Gastroesophageal sphincter (tissue), 4 donors: ENCODE measurements at regions not wholly inside any gene's neighbourhood (a gene's known extent, or its start where the extent isn't known, plus 50 kb on each side); places are given as distances from the start of the nearest gene placed in this dataset.

Source experiments
- ATAC-seq: fragments of 150-250 bp; one replicate; pipeline ENCODE4 v1.9.1; 2016; ENCODE audit warnings: mild to moderate bottlenecking, moderate library complexity
- H3K27ac ChIP-seq, 4 donors: fragments of 200-600 bp; sonication (generic) in 3 of 4; 1 replicate in 3 of 4; 2 replicates in 1 of 4; pipeline ENCODE4 v1.5.1; 2016 to 2019
- H3K27me3 ChIP-seq: fragments of 200-600 bp; sonication (generic); one replicate; pipeline ENCODE4 v1.5.1; 2019
- H3K36me3 ChIP-seq, 2 donors: fragments of 200-600 bp; sonication (generic); one replicate each; pipeline ENCODE4 v1.5.1; 2019; ENCODE audit warnings: control low read depth in 1 of 2
- H3K4me1 ChIP-seq, 3 donors: fragments of 200-600 bp; sonication (generic); 1 replicate in 2 of 3; 2 replicates in 1 of 3; pipeline ENCODE4 v1.5.1; 2016 to 2019; ENCODE audit warnings: control low read depth in 2 of 3
- H3K4me3 ChIP-seq, 2 donors: fragments of 200-600 bp; sonication (generic); one replicate each; pipeline ENCODE4 v1.5.1; 2019; ENCODE audit warnings: mild to moderate bottlenecking in 1 of 2, moderate library complexity in 1 of 2
- H3K9me3 ChIP-seq, 3 donors: fragments of 200-600 bp; sonication (generic); one replicate each; pipeline ENCODE4 v1.5.1; 2017 to 2019; ENCODE audit warnings: control low read depth in 2 of 3
- CTCF ChIP-seq, 4 experiments: fragments of 200-600 bp in 2 of 4; fragments of 450-650 bp in 2 of 4; sonication (generic) in 1 of 4; IDR thresholded peaks; one replicate each; pipeline ENCODE4 v1.5.1; 2017 to 2019; ENCODE audit warnings: antibody characterized with exemption in 4 of 4, mild to moderate bottlenecking in 2 of 4, moderate library complexity in 2 of 4
- EP300 ChIP-seq: sonication (generic); formaldehyde crosslinking; IDR thresholded peaks from one replicate; pipeline ENCODE4 v1.6.1; 2017; ENCODE audit warnings: antibody characterized with exemption, mild to moderate bottlenecking
- POLR2A ChIP-seq, 2 donors: fragments of 450-650 bp; IDR thresholded peaks; one replicate each; pipeline ENCODE4 v1.6.1; 2017; ENCODE audit warnings: antibody characterized with exemption in 2 of 2, mild to moderate bottlenecking in 2 of 2, moderate library complexity in 1 of 2
- POLR2AphosphoS5 ChIP-seq: sonication (generic); formaldehyde crosslinking; IDR thresholded peaks from one replicate; pipeline ENCODE4 v1.6.1; 2017; ENCODE audit warnings: antibody characterized with exemption
- WGBS, 2 donors: methylation state at CpG; one replicate each; pipeline ENCODE4 v1.1.5; 2018; ENCODE audit warnings: low coverage in 1 of 2; 5-methylcytosine and 5-hydroxymethylcytosine counted together

DNA sequence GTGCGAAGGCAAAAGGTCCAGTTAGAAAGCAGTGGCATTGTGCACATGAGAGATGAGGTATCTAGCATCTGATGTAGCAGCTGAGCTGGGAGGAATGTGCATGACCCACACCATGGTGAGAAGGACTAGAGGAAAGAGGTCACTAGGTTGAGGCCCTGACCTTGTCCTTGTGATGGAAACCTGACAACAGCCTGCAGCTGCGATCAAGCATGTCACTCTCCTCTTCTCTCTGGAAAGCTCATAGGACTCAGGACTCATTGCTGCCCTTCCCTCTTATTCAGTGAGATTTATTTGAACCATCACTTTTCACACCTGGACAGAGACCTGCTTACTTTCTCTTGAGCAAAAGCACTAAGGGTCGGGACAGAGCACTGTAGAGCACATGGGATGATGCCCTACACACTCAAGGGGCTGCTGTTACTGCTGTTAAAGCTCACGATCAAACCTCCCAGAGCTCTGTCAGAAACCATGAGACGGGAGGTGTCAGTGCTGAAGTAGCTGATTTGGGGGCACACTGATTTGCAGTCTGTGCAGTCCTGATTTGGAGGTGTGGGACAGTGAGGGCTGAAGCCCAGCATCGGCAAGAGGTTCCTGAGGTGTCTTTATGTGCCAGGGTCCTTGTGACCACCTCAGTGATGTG is 104.3 kb downstream of the VPREB1 start:
- no peaks in the 10 kb centered on the region for H3K36me3 ChIP-seq
- no peak for ATAC-seq
- WGBS, 2 donors = 48 to 93% methylated on average over 2 to 4 of the region's 6 CpGs
- TF ChIP-seq CTCF (IDR thresholded peaks at IDR 0.05) (no peak), POLR2A (IDR thresholded peaks at IDR 0.05) (no peak)
- no peak overlapping the region for H3K27ac ChIP-seq
- H3K4me1 ChIP-seq = no peaks in the 10 kb centered on the region
- no peaks in the 10 kb centered on the region for H3K9me3 ChIP-seq
- H3K27me3 ChIP-seq = peaks cover 58% of the 10 kb centered on the region
- H3K4me3 ChIP-seq = no peak overlapping the region

GRCh38 chr22:22349455-22349836 is 104.9 kb downstream of the VPREB1 start:
- ATAC-seq = no peak
- H3K4me3 ChIP-seq = no peak overlapping the region
- H3K36me3 ChIP-seq = no peaks in the 10 kb centered on the region
- 17 to 48% methylated on average over 1 to 3 of the region's 3 CpGs for WGBS, 2 donors
- peaks cover 60% of the 10 kb centered on the region for H3K27me3 ChIP-seq
- TF ChIP-seq EP300 = no peak
- no peak for TF ChIP-seq POLR2A (IDR thresholded peaks at IDR 0.05)
- TF ChIP-seq CTCF (IDR thresholded peaks at IDR 0.05) = no peak
- no peak for TF ChIP-seq POLR2AphosphoS5
- H3K4me1 ChIP-seq = no peaks in the 10 kb centered on the region
- no peak overlapping the region for H3K27ac ChIP-seq
- H3K9me3 ChIP-seq = no peaks in the 10 kb centered on the region

DNA sequence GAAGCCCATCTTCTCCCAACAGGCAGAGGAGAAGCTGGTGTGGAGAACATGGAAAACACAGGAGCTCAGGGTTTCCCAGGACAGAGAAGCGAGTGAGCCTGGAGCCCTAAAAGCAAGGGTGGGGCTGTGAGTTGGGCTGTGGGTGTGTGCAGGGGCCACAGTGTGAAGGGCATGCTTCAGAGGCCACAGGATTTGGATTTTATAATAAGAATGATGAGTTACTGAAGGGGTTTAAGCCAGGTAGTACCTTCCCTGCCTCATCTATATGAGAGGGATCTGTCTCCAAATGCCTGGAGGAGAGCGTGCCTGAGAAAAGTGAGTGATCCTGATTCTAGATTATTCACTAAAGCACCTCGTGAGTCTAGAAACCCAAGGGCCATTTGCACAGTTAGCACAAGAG is 106.8 kb downstream of the VPREB1 start:
- H3K4me3 ChIP-seq = no peak overlapping the region
- TF ChIP-seq POLR2AphosphoS5 (no peak), POLR2A (IDR thresholded peaks at IDR 0.05) (no peak), EP300 (no peak), CTCF (IDR thresholded peaks at IDR 0.05) (no peak)
- WGBS, 2 donors = 47 to 54% methylated on average over 2 to 3 of the region's 3 CpGs
- H3K27ac ChIP-seq = no peak overlapping the region
- ATAC-seq = no peak
- H3K36me3 ChIP-seq = no peaks in the 10 kb centered on the region
- no peaks in the 10 kb centered on the region for H3K4me1 ChIP-seq
- H3K27me3 ChIP-seq = peaks cover 61% of the 10 kb centered on the region
- H3K9me3 ChIP-seq = no peaks in the 10 kb centered on the region

DNA sequence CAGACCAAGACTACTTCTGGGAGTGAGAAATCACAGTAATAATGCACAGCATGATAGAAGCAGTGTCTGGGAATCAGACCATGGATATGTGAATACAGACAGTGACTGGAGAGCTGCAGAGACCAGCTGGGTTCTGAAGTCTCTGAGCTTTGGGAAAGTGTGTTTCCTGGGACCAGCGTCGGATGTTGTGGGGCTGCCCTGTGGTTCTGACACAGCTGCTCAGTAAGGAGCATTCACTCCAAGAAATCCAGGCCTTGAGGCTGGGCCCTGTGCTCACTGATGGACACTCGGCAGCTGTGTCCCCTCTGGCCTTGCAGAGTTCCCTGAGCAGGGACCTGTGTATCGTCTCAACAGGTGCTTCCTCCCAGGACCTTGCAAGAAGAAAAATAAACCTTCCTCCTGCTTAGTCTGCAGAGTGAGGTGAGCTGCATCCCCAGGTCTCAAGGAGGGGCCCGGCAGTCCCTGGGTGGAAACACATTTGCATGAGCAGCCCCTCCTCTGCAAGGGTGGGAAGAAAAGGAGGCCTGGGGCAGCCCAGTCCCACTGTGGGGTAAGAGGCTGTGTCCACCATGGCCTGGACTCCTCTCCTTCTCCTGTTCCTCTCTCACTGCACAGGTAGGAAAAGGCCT is 107.9 kb downstream of the VPREB1 start:
- Histone ChIP-seq H3K27ac (no peak overlapping the region), H3K27me3 (peaks cover 60% of the 10 kb centered on the region), H3K4me1 (no peaks in the 10 kb centered on the region), H3K36me3 (no peaks in the 10 kb centered on the region), H3K9me3 (no peaks in the 10 kb centered on the region), H3K4me3 (no peak overlapping the region)
- TF ChIP-seq EP300 = no peak
- no peak for ATAC-seq
- no CpG with 5 or more reads among the region's 5 CpGs for WGBS, 2 donors

DNA sequence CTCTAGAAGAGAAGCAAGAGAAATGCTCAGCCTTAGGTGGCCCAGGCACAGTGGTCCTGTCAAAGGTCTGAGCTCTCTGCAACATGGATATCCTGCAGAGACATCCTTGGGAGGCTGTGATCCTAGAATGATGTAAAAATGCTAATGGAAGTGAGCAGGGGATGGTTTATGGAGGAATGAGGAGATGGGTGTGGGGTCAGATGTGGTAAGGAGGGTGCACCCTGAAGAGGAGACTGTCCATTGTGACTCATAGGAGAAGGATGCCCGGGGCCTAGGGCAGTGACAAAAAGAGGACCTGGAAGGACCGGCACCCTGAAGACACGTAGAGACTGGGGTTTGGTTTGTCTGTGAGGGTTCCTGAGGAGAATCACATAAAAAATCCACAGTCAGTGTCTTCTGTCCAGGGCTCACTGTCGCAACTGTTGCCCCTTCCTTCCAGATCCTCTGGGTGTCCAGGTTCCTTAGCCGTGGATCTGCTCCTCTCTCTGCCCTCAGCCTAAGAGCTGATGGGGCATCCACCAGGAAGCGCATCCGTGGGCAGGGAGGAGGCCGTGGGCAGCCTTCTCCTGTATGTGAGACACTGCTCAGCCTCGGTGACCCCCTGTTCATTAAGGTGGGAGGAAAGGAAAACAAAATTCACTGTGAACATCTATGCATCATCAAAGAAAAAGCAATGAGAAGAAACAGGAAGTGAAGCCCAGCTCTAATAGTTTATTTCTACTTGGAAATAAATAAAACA is 110.7 kb downstream of the VPREB1 start:
- Histone ChIP-seq H3K27me3 (peaks cover 57% of the 10 kb centered on the region), H3K4me1 (no peaks in the 10 kb centered on the region), H3K4me3 (no peak overlapping the region), H3K9me3 (no peaks in the 10 kb centered on the region), H3K36me3 (no peaks in the 10 kb centered on the region), H3K27ac (no peak overlapping the region)
- TF ChIP-seq POLR2AphosphoS5 (no peak), POLR2A (IDR thresholded peaks at IDR 0.05) (no peak), EP300 (no peak), CTCF (IDR thresholded peaks at IDR 0.05) (no peak)
- WGBS, 2 donors = 67 to 68% methylated on average over 1 to 4 of the region's 9 CpGs
- no peak for ATAC-seq
